Ovary (tissue), 7 donors: ENCODE measurements at regions not wholly inside any gene's neighbourhood (a gene's known extent, or its start where the extent isn't known, plus 50 kb on each side); places are given as distances from the start of the nearest gene placed in this dataset.

ENCODE experiments used
- DNase-seq, 5 donors: peaks; one replicate each; pipeline ENCODE4 v3.0.0-alpha.2; 2019 to 2020
- H3K27ac ChIP-seq, 2 donors: fragments of 200-600 bp; one replicate each; pipeline versions ENCODE4 v1.5.1 to v1.8.0; 2019 to 2022
- H3K27me3 ChIP-seq: fragments of 200-600 bp; one replicate; pipeline ENCODE4 v1.8.0; 2022
- H3K36me3 ChIP-seq: fragments of 200-600 bp; sonication (generic); one replicate; pipeline ENCODE4 v1.5.1; 2019
- H3K4me1 ChIP-seq: one replicate; pipeline ENCODE4 v1.8.1; 2013; ENCODE audit warnings: mild to moderate bottlenecking, moderate library complexity; ENCODE audit not compliant: insufficient read depth
- H3K4me3 ChIP-seq: fragments of 200-600 bp; sonication (generic); one replicate; pipeline ENCODE4 v1.5.1; 2017
- H3K9me3 ChIP-seq, 2 donors: fragments of 200-600 bp in 1 of 2; sonication (generic) in 1 of 2; one replicate each; pipeline versions ENCODE4 v1.5.1 to v1.8.1; 2013 to 2019; ENCODE audit warnings: mild to moderate bottlenecking in 1 of 2, moderate library complexity in 1 of 2
- EP300 ChIP-seq: sonication (generic); formaldehyde crosslinking; IDR thresholded peaks from one replicate; pipeline ENCODE4 v1.6.1; 2017; ENCODE audit warnings: antibody characterized with exemption
- POLR2A ChIP-seq: fragments of 450-650 bp; IDR thresholded peaks from one replicate; pipeline ENCODE4 v1.6.1; 2017; ENCODE audit warnings: antibody characterized with exemption, mild to moderate bottlenecking, moderate library complexity
- WGBS, 3 donors: extraction: QIAGEN DNeasy Blood & Tissue Kit in 1 of 3; methylation state at CpG; one replicate each; pipeline versions ENCODE4 v1.1.5 to v1.1.7; 2013 to 2017; 5-methylcytosine and 5-hydroxymethylcytosine counted together
- intact Hi-C, 4 donors: fragments of 100-400 bp; cut with DNase I; formaldehyde crosslinking; loops; one replicate each; pipeline versions ENCODE4 v1.11.0 to v1.15.1; 2022 to 2023
- TF ChIP-seq, protein P1 (sequence below), 3 donors: fragments of 450-650 bp in 2 of 3; fragments of 200-600 bp in 1 of 3; IDR thresholded peaks; one replicate each; pipeline versions ENCODE4 v1.5.1 to v1.8.0; 2016 to 2022; ENCODE audit warnings: antibody characterized with exemption in 3 of 3, mild to moderate bottlenecking in 1 of 3
- donor health status: DM: no; HTN: no; CAD: no; lungs with moderate emphysema.
- donor health status: DM: no; HTN: no; CAD: no.
- donor health status: Bipolar disorder and iron deficiency.
- donor health status: DM: no; HTN: no; CAD: no.
- donor health status: DM: yes; HTN: yes; CAD: no.

DNA sequence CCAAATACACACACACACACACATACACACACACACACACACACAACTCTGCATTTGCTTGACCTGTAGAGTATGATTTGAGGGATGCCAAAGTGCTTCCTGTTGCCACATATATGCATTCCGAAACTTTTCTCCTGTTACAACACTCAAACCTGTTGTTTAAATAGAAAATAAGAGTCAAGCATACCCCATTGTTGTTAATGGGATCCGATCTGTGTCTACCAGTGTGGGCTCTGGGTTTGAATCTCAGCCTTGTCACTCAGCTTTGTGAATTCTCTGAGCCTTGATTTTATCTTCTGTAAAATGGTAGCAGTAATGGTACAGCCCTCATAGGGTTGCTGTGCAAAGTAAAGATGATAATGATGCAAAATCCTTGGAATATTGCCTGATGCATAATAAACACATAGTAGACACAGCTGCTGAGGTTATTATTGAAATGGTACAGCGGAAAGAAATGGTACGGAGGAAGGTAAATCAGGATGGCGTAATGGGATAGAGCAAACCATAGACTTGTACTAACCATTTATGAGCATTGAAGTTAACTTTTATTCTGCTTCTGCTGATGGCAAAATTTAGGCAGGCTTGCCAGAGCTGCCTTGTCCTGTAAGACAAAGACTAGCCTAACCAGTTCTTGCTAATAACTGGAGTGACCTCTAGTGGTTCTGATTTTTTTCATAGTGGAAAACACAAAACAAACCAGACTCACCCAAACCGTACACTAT is 113.5 kb upstream of the PHACTR1 start:
- no peaks in the 10 kb centered on the region for H3K36me3 ChIP-seq
- H3K4me3 ChIP-seq, result no peak overlapping the region
- DNase-seq, result peak in 2 of 5 donors; percentile 23
- peaks cover 1% of the 10 kb centered on the region for H3K4me1 ChIP-seq
- no peak for TF ChIP-seq EP300
- TF ChIP-seq POLR2A, result no peak
- TF ChIP-seq, protein P1, sequence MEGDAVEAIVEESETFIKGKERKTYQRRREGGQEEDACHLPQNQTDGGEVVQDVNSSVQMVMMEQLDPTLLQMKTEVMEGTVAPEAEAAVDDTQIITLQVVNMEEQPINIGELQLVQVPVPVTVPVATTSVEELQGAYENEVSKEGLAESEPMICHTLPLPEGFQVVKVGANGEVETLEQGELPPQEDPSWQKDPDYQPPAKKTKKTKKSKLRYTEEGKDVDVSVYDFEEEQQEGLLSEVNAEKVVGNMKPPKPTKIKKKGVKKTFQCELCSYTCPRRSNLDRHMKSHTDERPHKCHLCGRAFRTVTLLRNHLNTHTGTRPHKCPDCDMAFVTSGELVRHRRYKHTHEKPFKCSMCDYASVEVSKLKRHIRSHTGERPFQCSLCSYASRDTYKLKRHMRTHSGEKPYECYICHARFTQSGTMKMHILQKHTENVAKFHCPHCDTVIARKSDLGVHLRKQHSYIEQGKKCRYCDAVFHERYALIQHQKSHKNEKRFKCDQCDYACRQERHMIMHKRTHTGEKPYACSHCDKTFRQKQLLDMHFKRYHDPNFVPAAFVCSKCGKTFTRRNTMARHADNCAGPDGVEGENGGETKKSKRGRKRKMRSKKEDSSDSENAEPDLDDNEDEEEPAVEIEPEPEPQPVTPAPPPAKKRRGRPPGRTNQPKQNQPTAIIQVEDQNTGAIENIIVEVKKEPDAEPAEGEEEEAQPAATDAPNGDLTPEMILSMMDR (IDR thresholded peaks at IDR 0.05), result no peak
- H3K27ac ChIP-seq, result no peak overlapping the region
- no peaks in the 10 kb centered on the region for H3K27me3 ChIP-seq
- no peaks in the 10 kb centered on the region for H3K9me3 ChIP-seq
- 45 to 60% (median 59%) methylated on average over 6 of the region's 6 CpGs for WGBS, 3 donors
- intact Hi-C loops, result loop anchor here in 2 of 4 donors (10.0 kb wide), 3 partner anchors 308 to 1018 kb away; partner anchors contain the start of gene EDN1 (in 1 of the 2)

DNA sequence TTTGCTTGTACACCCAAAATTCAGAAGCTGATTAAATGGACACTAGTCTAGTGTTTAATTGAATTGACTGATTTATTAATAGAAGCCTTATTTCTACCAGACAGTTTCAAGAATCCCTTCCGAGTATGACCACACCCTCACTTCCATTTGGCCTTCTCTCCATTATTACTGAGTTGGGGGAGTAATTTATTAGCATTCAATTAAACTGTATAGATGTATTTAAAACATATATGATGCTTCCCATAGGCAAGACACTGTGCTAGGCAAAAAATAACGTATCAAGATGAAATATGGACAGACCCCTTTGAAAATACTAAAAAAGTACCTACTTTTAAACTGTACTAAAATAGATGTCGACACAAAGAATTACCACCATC is 112.9 kb upstream of the PHACTR1 start:
- no peaks in the 10 kb centered on the region for H3K36me3 ChIP-seq
- no peaks in the 10 kb centered on the region for H3K27me3 ChIP-seq
- no peak for DNase-seq
- H3K9me3 ChIP-seq, result no peaks in the 10 kb centered on the region
- WGBS, 3 donors, result 67 to 81% (median 78%) methylated on average over 3 of the region's 3 CpGs
- no peak for TF ChIP-seq EP300
- TF ChIP-seq, protein P1 (IDR thresholded peaks at IDR 0.05), result no peak
- TF ChIP-seq POLR2A, result no peak
- H3K27ac ChIP-seq, result no peak overlapping the region
- intact Hi-C loops, result loop anchor here in 2 of 4 donors (10.0 kb wide), 3 partner anchors 309 to 1019 kb away; partner anchors contain the start of gene EDN1 (in 1 of the 2)
- H3K4me3 ChIP-seq, result no peak overlapping the region
- H3K4me1 ChIP-seq, result peaks cover 1% of the 10 kb centered on the region

DNA sequence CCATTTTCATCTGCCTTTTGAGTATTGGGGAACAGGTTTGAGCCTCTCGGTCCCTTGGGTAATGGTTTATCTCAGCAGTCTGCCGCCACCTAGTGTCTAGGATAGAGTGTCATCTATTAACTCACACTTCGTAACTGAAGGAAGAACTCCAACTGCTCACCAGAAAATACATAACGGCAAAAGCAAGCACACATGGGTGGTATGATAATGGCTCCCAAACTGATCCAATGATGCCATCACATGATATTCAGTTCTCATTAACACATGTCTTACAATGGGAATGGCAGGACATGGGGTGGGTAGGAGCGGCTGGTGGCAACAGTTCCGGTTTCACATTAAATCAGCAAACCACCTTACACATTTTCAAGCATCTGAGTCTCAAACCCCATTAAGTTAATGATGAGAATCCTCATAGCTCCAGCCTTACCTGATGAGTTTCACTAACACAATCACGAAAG is 110.7 kb upstream of the PHACTR1 start:
- Histone ChIP-seq H3K27ac (no peak overlapping the region), H3K4me1 (peaks cover 1% of the 10 kb centered on the region), H3K27me3 (no peaks in the 10 kb centered on the region), H3K36me3 (no peaks in the 10 kb centered on the region), H3K4me3 (no peak overlapping the region), H3K9me3 (no peaks in the 10 kb centered on the region)
- intact Hi-C loops, result loop anchor here in 2 of 4 donors (10.0 kb wide), 3 partner anchors 311 to 1021 kb away; partner anchors contain the start of gene EDN1 (in 1 of the 2)
- DNase-seq, result peak in 2 of 5 donors; percentile 19 to 30
- TF ChIP-seq EP300, result no peak
- TF ChIP-seq, protein P1 (IDR thresholded peaks at IDR 0.05), result peak in 2 of 3 donors; percentile 32 to 43
- TF ChIP-seq POLR2A, result no peak
- 54 to 57% (median 56%) methylated on average over 7 of the region's 7 CpGs for WGBS, 3 donors

DNA sequence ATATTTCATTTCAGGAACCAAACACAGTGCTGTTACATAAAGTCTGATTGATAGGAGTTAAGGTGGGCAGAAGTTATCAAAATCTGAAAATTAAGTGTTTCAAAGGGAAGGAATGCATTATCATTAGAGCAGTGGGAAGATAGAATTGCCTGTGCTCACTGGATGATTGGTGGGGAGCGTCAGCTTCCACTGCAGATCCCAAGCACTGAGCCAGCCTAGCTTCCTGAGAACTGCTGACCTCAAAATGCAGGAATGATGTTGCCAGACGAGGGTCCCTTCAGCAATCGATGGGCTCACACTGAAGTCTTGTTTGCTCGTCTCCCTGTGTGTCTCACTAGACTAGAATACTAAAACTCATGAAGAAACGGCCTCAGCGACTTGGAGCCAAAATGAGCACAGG is 110.0 kb upstream of the PHACTR1 start:
- H3K9me3 ChIP-seq, result no peaks in the 10 kb centered on the region
- intact Hi-C loops, result loop anchor here in 2 of 4 donors (10.0 kb wide), 3 partner anchors 312 to 1022 kb away; partner anchors contain the start of gene EDN1 (in 1 of the 2)

More for the DNA sequence above, 110.0 kb upstream of the PHACTR1 start:
- peaks cover 1% of the 10 kb centered on the region for H3K4me1 ChIP-seq
- TF ChIP-seq, protein P1 (IDR thresholded peaks at IDR 0.05), result no peak
- TF ChIP-seq POLR2A (no peak), EP300 (no peak)
- H3K27ac ChIP-seq, result no peak overlapping the region
- no peaks in the 10 kb centered on the region for H3K27me3 ChIP-seq
- H3K36me3 ChIP-seq, result no peaks in the 10 kb centered on the region
- DNase-seq, result no peak
- 66 to 74% (median 72%) methylated on average over 6 of the region's 6 CpGs for WGBS, 3 donors
- H3K4me3 ChIP-seq, result no peak overlapping the region
